Heart left ventricle (tissue), 16 donors: ENCODE measurements at regions not wholly inside any gene's neighbourhood (a gene's known extent, or its start where the extent isn't known, plus 50 kb on each side); places are given as distances from the start of the nearest gene placed in this dataset.

Source experiments
- ATAC-seq, 4 donors: fragments of 200-7000 bp; cut with Tn5 transposase; one replicate each; pipeline ENCODE4 v1.9.1; 2020 to 2022; ENCODE audit warnings: moderate library complexity in 4 of 4, mild to moderate bottlenecking in 3 of 4, moderate number of reproducible peaks in 1 of 4
- DNase-seq, 5 donors: peaks; one replicate each; pipeline ENCODE4 v3.0.0-alpha.2; 2020
- H3K27ac ChIP-seq, 12 donors: fragments of 200-600 bp; sonication (generic) in 4 of 12; one replicate each; pipeline versions ENCODE4 v1.5.0 to v1.8.0; 2016 to 2022; ENCODE audit warnings: mild to moderate bottlenecking in 2 of 12
- H3K27me3 ChIP-seq, 9 donors: fragments of 200-600 bp; sonication (generic) in 2 of 9; one replicate each; pipeline versions ENCODE4 v1.5.1 to v1.8.0; 2016 to 2022; ENCODE audit warnings: mild to moderate bottlenecking in 3 of 9
- H3K36me3 ChIP-seq, 9 donors: fragments of 200-600 bp; sonication (generic) in 2 of 9; one replicate each; pipeline versions ENCODE4 v1.5.0 to v1.8.0; 2018 to 2022; ENCODE audit warnings: mild to moderate bottlenecking in 2 of 9
- H3K4me1 ChIP-seq, 12 donors: fragments of 200-600 bp; sonication (generic) in 4 of 12; one replicate each; pipeline versions ENCODE4 v1.5.0 to v1.8.0; 2016 to 2022; ENCODE audit warnings: mild to moderate bottlenecking in 3 of 12
- H3K4me3 ChIP-seq, 12 donors: fragments of 200-600 bp; sonication (generic) in 4 of 12; one replicate each; pipeline versions ENCODE4 v1.5.0 to v1.8.0; 2017 to 2022; ENCODE audit warnings: mild to moderate bottlenecking in 9 of 12, moderate library complexity in 4 of 12
- H3K9me3 ChIP-seq, 12 donors: fragments of 200-600 bp; sonication (generic) in 4 of 12; one replicate each; pipeline versions ENCODE4 v1.5.0 to v1.8.0; 2016 to 2022; ENCODE audit warnings: mild to moderate bottlenecking in 1 of 12
- CTCF ChIP-seq, 12 donors: fragments of 200-600 bp; sonication (generic) in 4 of 12; IDR thresholded peaks; one replicate each; pipeline versions ENCODE4 v1.5.0 to v1.8.0; 2018 to 2022; ENCODE audit warnings: antibody characterized with exemption in 12 of 12, mild to moderate bottlenecking in 5 of 12
- POLR2A ChIP-seq, 2 donors: fragments of 450-650 bp; IDR thresholded peaks; one replicate each; pipeline ENCODE4 v1.6.1; 2017; ENCODE audit warnings: antibody characterized with exemption in 2 of 2, mild to moderate bottlenecking in 2 of 2, moderate library complexity in 2 of 2
- WGBS, 4 donors: extraction: QIAGEN DNeasy Blood & Tissue Kit in 2 of 4; methylation state at CpG; one replicate each; pipeline versions ENCODE4 v1.1.5 to v1.1.7; 2013 to 2018; 5-methylcytosine and 5-hydroxymethylcytosine counted together
- intact Hi-C, 10 donors: fragments of 100-400 bp; cut with DNase I; formaldehyde crosslinking; loops; one replicate each; pipeline versions ENCODE4 v1.11.1 to v1.14.2; 2022
- donor health status: ischemic (EF 13 %, LVEDD 7.1; RV severe dilation, severe dysfunction).
- donor health status: healthy with polysubstance abuse.
- donor health status: DM: no; HTN: yes; CAD: no.
- donor health status: DM: no; HTN: no; CAD: no.
- donor health status: ischemic (EF 25% LVEDD 6.9; RV normal size, moderate dysfunction).
- donor health status: ischemic (EF 25% LVEDD 5.7; RV mildly dilated, moderate dysfunction).
- donor health status: healthy.
- donor health status: DM: yes; HTN: yes; CAD: no.
- donor health status: ischemic (EF 35%, LVEDD 5.7; RV mildly dilated, moderate dysfunction).
- donor health status: nonischemic (EF 11% LVEDD 7.7; RV severe dilation, severe dysfunction).
- donor health status: DM: yes; HTN: yes; CAD: no.
- donor health status: PGD.
- donor health status: ischemic (EF 29% LVEDD 5.4; RV normal size, mild dysfunction).
- donor health status: nonischemic (EF 23%, LVEDD 6.1; RV moderate dilation, normal function).

DNA sequence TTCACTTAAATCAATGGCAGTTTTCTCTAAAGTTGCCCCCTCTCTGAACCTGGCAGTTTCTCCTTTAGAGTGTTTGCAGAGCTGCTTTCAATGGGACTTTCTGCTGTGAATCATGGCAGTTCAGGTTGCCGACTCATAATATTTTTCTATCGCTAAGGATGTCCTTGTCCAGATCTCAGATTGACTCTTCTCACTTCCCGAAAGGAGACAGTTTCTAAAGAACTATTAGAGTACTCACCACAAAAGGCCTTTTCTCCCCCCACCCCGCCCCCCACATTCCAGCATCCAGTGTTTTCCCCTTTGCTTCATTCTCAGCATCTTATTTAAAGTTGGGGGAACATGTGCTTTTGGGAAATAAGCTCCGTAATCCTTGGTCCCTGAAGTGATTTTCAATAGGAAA is 443.5 kb upstream of the KLF4 start:
- no peak overlapping the region for H3K4me3 ChIP-seq
- no peaks in the 10 kb centered on the region for H3K27me3 ChIP-seq
- H3K9me3 ChIP-seq = no peaks in the 10 kb centered on the region
- no peak overlapping the region for H3K27ac ChIP-seq
- TF ChIP-seq POLR2A (IDR thresholded peaks at IDR 0.05) (no peak), CTCF (IDR thresholded peaks at IDR 0.05) (no peak)
- WGBS, 4 donors = 77 to 82% (median 77%) methylated on average over 5 of the region's 5 CpGs
- ATAC-seq (no peak), DNase-seq (no peak)
- intact Hi-C loops = no loop called here
- H3K4me1 ChIP-seq = peaks cover 0 to 16% (median 0%) of the 10 kb centered on the region in 12 donors
- no peaks in the 10 kb centered on the region for H3K36me3 ChIP-seq

DNA sequence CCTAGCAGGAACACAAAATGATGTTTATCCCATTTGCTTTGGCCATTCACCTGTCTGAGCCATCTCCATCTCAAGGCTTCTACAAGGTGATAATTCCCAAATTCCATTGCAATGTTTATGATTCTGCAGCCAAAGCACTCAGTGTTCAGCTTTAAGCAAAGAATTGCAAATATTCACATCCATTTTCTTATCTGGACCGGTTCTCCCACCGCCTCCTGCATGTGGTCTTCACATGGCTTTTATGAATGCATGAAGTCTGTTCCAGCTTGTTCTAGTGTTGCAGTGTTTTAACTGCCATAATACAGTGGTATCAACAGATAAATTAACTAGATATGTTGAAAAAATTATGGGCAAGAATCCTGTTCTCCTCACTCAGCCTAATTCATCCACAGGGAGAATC is 443.0 kb upstream of the KLF4 start:
- H3K9me3 ChIP-seq = no peaks in the 10 kb centered on the region
- no peak overlapping the region for H3K4me3 ChIP-seq
- WGBS, 4 donors = 62 to 68% (median 65%) methylated on average over 2 of the region's 2 CpGs
- H3K27me3 ChIP-seq = no peaks in the 10 kb centered on the region
- H3K27ac ChIP-seq = no peak overlapping the region
- TF ChIP-seq CTCF (IDR thresholded peaks at IDR 0.05) (no peak), POLR2A (IDR thresholded peaks at IDR 0.05) (no peak)
- DNase-seq (no peak), ATAC-seq (no peak)
- H3K36me3 ChIP-seq = no peaks in the 10 kb centered on the region
- intact Hi-C loops = no loop called here
- H3K4me1 ChIP-seq = peaks cover 0 to 16% (median 0%) of the 10 kb centered on the region in 12 donors

DNA sequence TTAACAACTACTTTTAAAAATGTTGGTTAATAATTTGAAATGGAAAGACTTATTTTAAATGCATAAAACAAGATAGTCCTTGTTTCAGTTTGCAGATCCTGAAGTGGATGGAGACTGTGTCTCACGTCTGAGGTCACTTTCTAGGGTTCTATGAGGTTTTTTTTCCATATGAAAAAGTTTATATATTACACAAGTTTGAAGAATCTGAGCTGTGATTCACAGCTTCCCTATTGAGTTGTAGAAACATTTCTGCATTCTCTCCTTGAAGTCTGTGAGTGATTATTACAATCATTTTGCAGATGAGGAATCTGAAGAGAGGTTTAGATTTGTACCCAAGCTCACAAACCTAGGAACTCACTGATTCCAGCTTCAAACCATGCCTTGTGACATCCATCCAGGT is 442.5 kb upstream of the KLF4 start:
- DNase-seq (no peak), ATAC-seq (no peak)
- no peaks in the 10 kb centered on the region for H3K27me3 ChIP-seq
- H3K4me3 ChIP-seq = no peak overlapping the region
- H3K4me1 ChIP-seq = peaks cover 0 to 16% (median 0%) of the 10 kb centered on the region in 12 donors
- H3K36me3 ChIP-seq = no peaks in the 10 kb centered on the region
- no peak overlapping the region for H3K27ac ChIP-seq
- TF ChIP-seq CTCF (IDR thresholded peaks at IDR 0.05) (no peak), POLR2A (IDR thresholded peaks at IDR 0.05) (no peak)
- H3K9me3 ChIP-seq = no peaks in the 10 kb centered on the region
- intact Hi-C loops = no loop called here
- WGBS, 4 donors = 70 to 82% (median 77%) methylated on average over 1 of the region's 1 CpG

GRCh38 chr9:107931071-107931715 is 441.6 kb upstream of the KLF4 start:
- no peak for TF ChIP-seq POLR2A (IDR thresholded peaks at IDR 0.05)
- no peak for TF ChIP-seq CTCF (IDR thresholded peaks at IDR 0.05)
- intact Hi-C loops = no loop called here
- ATAC-seq (no peak), DNase-seq (no peak)
- H3K27me3 ChIP-seq = no peaks in the 10 kb centered on the region
- H3K4me3 ChIP-seq = no peak overlapping the region
- 78 to 95% (median 81%) methylated on average over 8 of the region's 8 CpGs for WGBS, 4 donors
- no peaks in the 10 kb centered on the region for H3K9me3 ChIP-seq
- H3K36me3 ChIP-seq = no peaks in the 10 kb centered on the region
- no peak overlapping the region for H3K27ac ChIP-seq
- H3K4me1 ChIP-seq = peaks cover 0 to 16% (median 0%) of the 10 kb centered on the region in 12 donors
